ENCODE measurements at regions not wholly inside any gene's neighbourhood (a gene's known extent, or its start where the extent isn't known, plus 50 kb on each side); places are given as distances from the start of the nearest gene placed in this dataset.

- H3K9me3 ChIP-seq (replicated peaks) = no peaks in the 10 kb centered on the region
- TF ChIP-seq CTCF (IDR thresholded peaks at IDR 0.05; ENCODE audit: borderline replicate concordance) = no peak
- intact Hi-C loops (cut with micrococcal nuclease) = no loop called here
- no peak overlapping the region for H3K4me3 ChIP-seq
- no peaks in the 10 kb centered on the region for H3K36me3 ChIP-seq
- no peaks in the 10 kb centered on the region for H3K4me1 ChIP-seq
- peaks cover 21% of the 10 kb centered on the region for H3K27me3 ChIP-seq (ENCODE audit: low read depth)
- H3K27ac ChIP-seq (replicated peaks) = no peak overlapping the region
- DNase-seq = no peak
Measured at GRCh38 chr22:20646906-20647305, 127.0 kb upstream of the SERPIND1 start.

- Histone ChIP-seq H3K9me3 (replicated peaks) (no peaks in the 10 kb centered on the region), H3K27me3 (ENCODE audit: low read depth) (peaks cover 12% of the 10 kb centered on the region), H3K4me3 (no peak overlapping the region), H3K4me1 (no peaks in the 10 kb centered on the region), H3K36me3 (no peaks in the 10 kb centered on the region), H3K27ac (replicated peaks) (no peak overlapping the region)
- no peak for DNase-seq
- intact Hi-C loops (cut with micrococcal nuclease) = no loop called here
- no peak for TF ChIP-seq CTCF (IDR thresholded peaks at IDR 0.05; ENCODE audit: borderline replicate concordance)
Measured at GRCh38 chr22:20647586-20648305, 126.2 kb upstream of the SERPIND1 start.

- intact Hi-C loops (cut with micrococcal nuclease) = no loop called here
Measured at GRCh38 chr22:20648306-20648903, 125.5 kb upstream of the SERPIND1 start.

GRCh38 chr22:20650294-20651207 is 123.4 kb upstream of the SERPIND1 start:
- TF ChIP-seq CTCF (IDR thresholded peaks at IDR 0.05; ENCODE audit: borderline replicate concordance) = no peak
- DNase-seq = no peak
- Histone ChIP-seq H3K36me3 (no peaks in the 10 kb centered on the region), H3K4me1 (no peaks in the 10 kb centered on the region), H3K9me3 (replicated peaks) (no peaks in the 10 kb centered on the region), H3K27me3 (ENCODE audit: low read depth) (peaks cover 2% of the 10 kb centered on the region), H3K27ac (replicated peaks) (no peak overlapping the region), H3K4me3 (no peak overlapping the region)
- intact Hi-C loops (cut with micrococcal nuclease) = no loop called here

More at GRCh38 chr22:20648306-20648903, 125.5 kb upstream of the SERPIND1 start:
- Histone ChIP-seq H3K4me3 (no peak overlapping the region), H3K27ac (replicated peaks) (no peak overlapping the region), H3K9me3 (replicated peaks) (no peaks in the 10 kb centered on the region), H3K27me3 (ENCODE audit: low read depth) (peaks cover 8% of the 10 kb centered on the region), H3K4me1 (no peaks in the 10 kb centered on the region), H3K36me3 (no peaks in the 10 kb centered on the region)
- no peak for DNase-seq
- no peak for TF ChIP-seq CTCF (IDR thresholded peaks at IDR 0.05; ENCODE audit: borderline replicate concordance)

GRCh38 chr22:20651286-20651685 is 122.6 kb upstream of the SERPIND1 start:
- no peak overlapping the region for H3K27ac ChIP-seq (replicated peaks)
- DNase-seq = no peak
- no peak overlapping the region for H3K4me3 ChIP-seq
- no peak for TF ChIP-seq CTCF (IDR thresholded peaks at IDR 0.05; ENCODE audit: borderline replicate concordance)
- H3K36me3 ChIP-seq = no peaks in the 10 kb centered on the region
- intact Hi-C loops (cut with micrococcal nuclease) = no loop called here
- no peaks in the 10 kb centered on the region for H3K4me1 ChIP-seq
- no peaks in the 10 kb centered on the region for H3K27me3 ChIP-seq (ENCODE audit: low read depth)
- no peaks in the 10 kb centered on the region for H3K9me3 ChIP-seq (replicated peaks)

All from left ventricle myocardium inferior (tissue), 1 donor.